SKM-1 treated with dmso at 0.1 percent for 144 hours (cell line): ENCODE measurements at regions not wholly inside any gene's neighbourhood (a gene's known extent, or its start where the extent isn't known, plus 50 kb on each side); places are given as distances from the start of the nearest gene placed in this dataset.
A peak's percentile ranks its signal among the peaks of the same experiment; 100 is the strongest.
"Not testable (repeated sequence)": the region's sequence is repeated elsewhere in the genome, so short reads cannot be mapped to it uniquely, and the experiment has no call there.

ENCODE experiments used
- DNase-seq: peaks from one replicate; lab custom pipeline; 2025; ENCODE audit not compliant: unreplicated experiment; lab: John Stamatoyannopoulos, UW

- not testable (repeated sequence) for DNase-seq
These were observed 129.3 kb downstream of the ZNF486 start for GRCh38 chr19:20296314-20296713.

- no peak for DNase-seq
These were observed 127.2 kb downstream of the ZNF486 start for GRCh38 chr19:20294181-20294580.

- DNase-seq: not testable (repeated sequence)
These were observed 125.5 kb downstream of the ZNF486 start for GRCh38 chr19:20292520-20292919.

GRCh38 chr19:20289186-20289585 lies 122.2 kb downstream of the ZNF486 start:
- no peak for DNase-seq

- no peak for DNase-seq
These were observed 120.1 kb downstream of the ZNF486 start for GRCh38 chr19:20287070-20287469.

- DNase-seq: not testable (repeated sequence)
These were observed 118.9 kb downstream of the ZNF486 start for GRCh38 chr19:20285876-20286275.

- no peak for DNase-seq
These were observed 112.5 kb downstream of the ZNF486 start for GRCh38 chr19:20279516-20279915.

- peak; percentile 34 for DNase-seq
These were observed 111.3 kb downstream of the ZNF486 start for GRCh38 chr19:20278342-20278741.

GRCh38 chr19:20276732-20277082 lies 109.7 kb downstream of the ZNF486 start:
- not testable (repeated sequence) for DNase-seq

- DNase-seq: no peak
These were observed 109.2 kb downstream of the ZNF486 start for GRCh38 chr19:20276011-20276731.

- no peak for DNase-seq
These were observed 107.0 kb downstream of the ZNF486 start for GRCh38 chr19:20273951-20274570.

GRCh38 chr19:20273376-20273775 lies 106.4 kb downstream of the ZNF486 start:
- DNase-seq: no peak

GRCh38 chr19:20272627-20273010 lies 105.6 kb downstream of the ZNF486 start:
- DNase-seq: not testable (repeated sequence)

GRCh38 chr19:20271927-20272626 lies 105.1 kb downstream of the ZNF486 start:
- DNase-seq: not testable (repeated sequence)

GRCh38 chr19:20271215-20271926 lies 104.4 kb downstream of the ZNF486 start:
- no peak for DNase-seq

- DNase-seq: no peak
These were observed 102.4 kb downstream of the ZNF486 start for GRCh38 chr19:20269461-20269860.

- DNase-seq: not testable (repeated sequence)
These were observed 94.5 kb downstream of the ZNF486 start for GRCh38 chr19:20261513-20261912.

- not testable (repeated sequence) for DNase-seq
These were observed 93.7 kb downstream of the ZNF486 start for GRCh38 chr19:20260738-20261137.

GRCh38 chr19:20259615-20260014 lies 92.6 kb downstream of the ZNF486 start:
- no peak for DNase-seq

- no peak for DNase-seq
These were observed 89.6 kb downstream of the ZNF486 start for GRCh38 chr19:20256606-20257005.

GRCh38 chr19:20254121-20254520 lies 87.1 kb downstream of the ZNF486 start:
- DNase-seq: no peak
